Inflammatory macrophage (primary cell): ENCODE measurements at regions not wholly inside any gene's neighbourhood (a gene's known extent, or its start where the extent isn't known, plus 50 kb on each side); places are given as distances from the start of the nearest gene placed in this dataset.

Source experiments
- DNase-seq, 2 donors: peaks; one replicate each; pipeline ENCODE4 v3.0.0-alpha.2; 2020 to 2022

GRCh38 chr7:25517906-25518305 is 289.6 kb upstream of the NPVF start:
- DNase-seq: no peak

DNA sequence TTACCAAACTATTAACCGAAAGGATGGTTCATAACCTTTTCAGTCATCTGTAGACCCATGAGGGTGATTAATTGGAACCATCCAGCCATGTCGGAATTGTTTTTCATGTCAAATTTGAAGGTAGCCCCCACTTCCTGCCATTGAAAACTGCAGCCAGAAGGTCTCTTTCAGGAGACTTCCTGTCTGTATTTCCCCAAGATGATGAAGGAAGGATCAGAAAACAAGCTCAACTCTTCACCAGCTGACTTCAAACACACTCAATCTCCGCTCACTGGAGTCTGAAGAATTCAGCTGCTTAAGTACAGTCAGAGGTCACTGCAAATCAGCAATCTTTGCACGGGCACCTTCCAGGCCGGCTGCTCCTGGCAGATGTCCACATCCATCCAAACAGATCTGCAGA is 291.7 kb upstream of the NPVF start:
- no peak for DNase-seq

DNA sequence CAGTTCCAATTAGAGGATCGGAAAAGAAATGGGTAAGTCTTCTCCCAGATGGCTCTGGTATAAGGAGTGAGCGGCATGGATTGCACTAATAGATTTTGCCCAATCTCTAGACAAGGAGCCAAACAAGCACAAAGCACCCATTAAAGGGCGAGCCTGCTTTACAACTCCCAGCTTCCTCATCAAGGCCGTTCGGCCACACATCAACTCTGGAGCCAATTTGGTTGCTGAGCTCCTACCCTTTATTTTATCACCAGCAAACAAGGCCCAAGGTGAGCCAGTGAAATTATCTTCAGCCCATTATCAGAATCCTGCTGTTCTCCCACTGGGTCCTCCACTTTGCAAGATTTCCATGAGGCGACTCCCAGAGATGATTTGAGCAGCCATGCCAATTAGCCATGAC is 292.2 kb upstream of the NPVF start:
- no peak for DNase-seq

DNA sequence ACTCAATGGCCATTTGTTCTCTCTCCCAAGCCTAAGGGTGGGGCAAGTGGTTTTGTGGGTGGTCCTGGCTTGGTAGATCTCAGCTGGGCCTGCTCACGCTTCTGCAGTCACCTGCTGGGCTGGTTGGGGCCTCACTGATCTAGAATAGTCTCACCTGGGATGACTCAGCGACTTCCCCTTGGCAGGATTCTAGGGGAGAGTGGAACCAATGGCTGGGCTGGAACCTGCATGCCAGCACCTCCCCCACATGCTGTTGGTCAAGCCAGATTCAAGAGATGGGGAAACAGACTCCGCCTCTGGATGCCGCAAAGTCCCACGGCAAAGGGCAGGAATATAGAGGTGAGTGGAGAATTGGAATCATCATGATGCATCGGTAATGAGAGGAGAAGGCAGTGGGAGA is 292.9 kb upstream of the NPVF start:
- no peak for DNase-seq

DNA sequence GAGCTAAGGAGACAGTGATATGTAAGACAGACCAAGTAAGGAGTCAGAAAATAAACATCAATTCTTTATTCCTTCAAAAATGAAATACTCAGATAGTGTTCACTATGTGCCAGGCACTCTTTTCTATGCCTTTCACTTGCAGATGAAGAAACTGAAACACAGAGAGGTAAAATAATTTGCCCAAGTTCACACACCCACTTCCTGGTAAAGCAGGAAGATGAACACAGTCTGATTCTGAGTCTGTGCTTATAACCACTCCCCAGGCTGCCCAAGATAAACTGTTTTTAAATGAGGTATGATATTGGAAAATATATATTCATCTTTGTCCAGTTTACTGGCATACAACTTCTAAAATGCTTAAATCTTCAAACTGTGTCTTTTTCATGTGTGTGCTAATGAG is 294.4 kb upstream of the NPVF start:
- no peak for DNase-seq

DNA sequence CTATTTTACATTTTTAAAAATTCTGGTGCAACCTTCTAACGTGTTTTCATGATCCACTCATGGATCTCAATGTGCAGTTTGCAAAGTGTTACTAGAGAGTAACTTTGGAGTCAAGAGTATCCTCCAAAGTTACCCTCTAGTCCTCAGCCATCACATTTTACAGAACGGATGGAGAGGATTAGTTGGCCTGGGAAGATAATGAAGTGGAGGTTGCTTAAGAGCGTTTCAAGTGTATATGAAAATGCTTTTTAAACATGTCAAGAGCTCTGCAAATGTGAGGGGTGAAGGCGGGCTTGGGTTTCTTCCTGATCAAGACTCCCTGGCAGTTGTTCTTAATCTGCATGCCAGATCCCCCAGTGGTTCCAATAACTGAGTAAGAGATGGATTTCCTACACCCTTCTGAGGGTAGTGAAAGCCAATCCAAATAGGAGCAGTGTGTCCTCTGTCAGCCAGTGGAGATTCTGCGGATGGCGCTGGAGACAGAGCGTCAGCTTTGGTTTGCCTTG is 299.4 kb upstream of the NPVF start:
- DNase-seq: no peak

DNA sequence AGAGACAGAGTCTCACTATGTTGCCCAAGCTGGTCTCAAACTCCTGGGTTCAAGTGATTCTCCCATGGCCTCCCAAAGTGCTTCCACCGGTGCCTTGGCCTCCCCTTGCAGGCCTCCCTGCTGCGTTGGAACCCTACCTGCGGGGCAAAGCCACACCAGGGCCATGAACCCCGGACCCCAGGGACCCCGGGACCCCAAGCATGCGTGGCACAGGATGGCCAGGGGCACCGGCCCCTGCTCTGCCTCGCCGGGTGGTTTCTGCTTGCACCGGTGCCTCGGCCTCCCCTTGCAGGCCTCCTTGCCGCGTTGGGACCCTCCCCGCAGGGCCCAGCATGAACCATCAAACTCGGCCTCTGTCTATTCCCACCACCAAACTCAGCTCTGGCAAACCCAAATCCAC is 301.0 kb upstream of the NPVF start:
- no peak for DNase-seq

DNA sequence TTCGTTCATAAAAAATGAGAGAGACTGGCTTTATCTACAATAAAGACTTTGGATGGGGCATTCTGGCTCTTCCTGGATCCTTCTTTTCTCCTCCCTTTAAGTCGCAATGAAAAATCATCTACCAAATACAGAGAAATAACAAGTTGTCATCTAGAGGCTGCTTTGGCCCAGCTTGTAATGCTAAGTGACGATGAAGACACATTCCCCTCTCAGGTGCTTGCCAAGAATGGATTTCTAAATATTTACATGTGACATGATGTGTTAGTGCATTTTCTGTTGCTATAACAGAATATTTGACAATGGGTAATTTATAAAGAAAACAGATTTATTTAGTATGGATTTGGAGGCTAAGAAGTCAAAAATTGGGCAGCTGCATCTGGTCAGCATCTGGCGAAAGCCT is 308.6 kb upstream of the NPVF start:
- DNase-seq: no peak

- DNase-seq: no peak
Measured at GRCh38 chr7:25537662-25538375, 309.5 kb upstream of the NPVF start.

GRCh38 chr7:25541094-25541821 is 313.0 kb upstream of the NPVF start:
- no peak for DNase-seq

DNA sequence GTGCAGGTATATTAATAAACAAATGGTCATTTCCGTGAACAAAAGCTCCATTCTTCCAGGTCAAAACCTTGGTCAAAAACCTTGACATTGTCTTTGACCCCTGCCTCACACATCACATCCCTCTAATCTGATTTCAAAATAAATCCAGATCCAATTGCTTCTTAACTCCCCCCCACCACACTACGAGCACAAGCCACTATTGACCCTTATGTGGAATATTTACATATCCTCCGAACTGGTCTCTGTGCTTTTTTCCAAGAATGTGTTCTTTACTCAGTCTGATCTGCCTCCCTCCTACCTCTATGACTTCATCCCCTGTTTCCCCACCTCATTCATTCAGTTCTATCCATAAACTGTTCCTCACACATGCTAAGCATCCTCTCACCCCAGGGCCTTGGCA is 313.6 kb upstream of the NPVF start:
- no peak for DNase-seq

DNA sequence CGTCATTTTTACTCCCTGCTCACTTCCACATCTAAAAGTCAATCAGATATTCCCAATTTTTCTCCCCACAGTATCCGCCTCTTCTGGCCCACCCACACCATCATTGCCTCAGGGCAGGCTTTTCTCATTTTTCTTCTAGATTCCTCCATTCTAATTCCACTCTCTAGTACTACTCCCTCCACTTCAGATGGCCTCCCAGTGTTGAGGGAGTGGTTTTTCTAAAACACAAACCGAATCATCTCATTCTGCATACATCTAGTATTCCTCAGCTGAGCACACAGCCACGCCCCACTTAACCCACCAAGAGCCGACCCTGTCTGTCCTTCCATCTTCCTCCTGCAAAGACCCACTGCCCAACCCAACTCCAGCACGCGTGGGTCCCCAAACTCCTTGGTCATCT is 314.9 kb upstream of the NPVF start:
- DNase-seq: no peak

DNA sequence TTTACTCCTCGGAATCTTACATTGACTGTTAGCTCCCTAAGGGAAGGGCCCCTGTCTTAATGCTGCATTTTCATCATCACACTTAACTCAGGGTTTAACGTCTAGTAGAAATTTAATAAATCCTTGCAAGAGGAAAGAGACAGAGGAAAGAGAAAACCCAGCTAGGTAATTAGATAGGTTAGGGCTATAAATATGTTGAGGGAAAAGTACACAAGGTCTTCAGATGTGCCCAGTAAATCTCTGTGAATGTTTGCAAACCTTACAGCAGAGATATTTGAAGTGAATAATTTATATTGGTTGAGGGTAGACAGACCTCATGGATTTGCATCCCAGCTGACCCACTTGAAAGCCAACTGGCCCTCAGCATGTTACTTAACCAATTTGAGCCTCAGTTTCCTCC is 315.5 kb upstream of the NPVF start:
- DNase-seq: no peak

DNA sequence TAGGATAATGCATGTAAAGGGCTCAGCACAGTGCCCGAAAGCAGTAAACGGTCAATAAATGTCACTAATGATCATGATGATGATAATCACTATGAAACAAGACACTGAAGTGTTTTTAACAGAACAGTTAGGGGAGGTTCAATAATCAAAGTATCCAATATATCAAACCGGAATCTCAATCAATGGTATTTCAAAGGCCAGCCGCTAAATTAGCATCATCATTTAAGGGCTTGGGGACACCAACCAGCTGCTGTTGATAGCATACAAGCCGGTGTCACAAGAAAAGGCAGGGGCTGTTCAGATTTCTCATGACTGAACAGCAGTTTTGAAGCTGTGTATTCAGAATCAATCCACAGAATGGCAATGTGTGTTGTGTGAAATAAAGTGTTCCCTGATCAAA is 316.0 kb upstream of the NPVF start:
- DNase-seq: no peak

DNA sequence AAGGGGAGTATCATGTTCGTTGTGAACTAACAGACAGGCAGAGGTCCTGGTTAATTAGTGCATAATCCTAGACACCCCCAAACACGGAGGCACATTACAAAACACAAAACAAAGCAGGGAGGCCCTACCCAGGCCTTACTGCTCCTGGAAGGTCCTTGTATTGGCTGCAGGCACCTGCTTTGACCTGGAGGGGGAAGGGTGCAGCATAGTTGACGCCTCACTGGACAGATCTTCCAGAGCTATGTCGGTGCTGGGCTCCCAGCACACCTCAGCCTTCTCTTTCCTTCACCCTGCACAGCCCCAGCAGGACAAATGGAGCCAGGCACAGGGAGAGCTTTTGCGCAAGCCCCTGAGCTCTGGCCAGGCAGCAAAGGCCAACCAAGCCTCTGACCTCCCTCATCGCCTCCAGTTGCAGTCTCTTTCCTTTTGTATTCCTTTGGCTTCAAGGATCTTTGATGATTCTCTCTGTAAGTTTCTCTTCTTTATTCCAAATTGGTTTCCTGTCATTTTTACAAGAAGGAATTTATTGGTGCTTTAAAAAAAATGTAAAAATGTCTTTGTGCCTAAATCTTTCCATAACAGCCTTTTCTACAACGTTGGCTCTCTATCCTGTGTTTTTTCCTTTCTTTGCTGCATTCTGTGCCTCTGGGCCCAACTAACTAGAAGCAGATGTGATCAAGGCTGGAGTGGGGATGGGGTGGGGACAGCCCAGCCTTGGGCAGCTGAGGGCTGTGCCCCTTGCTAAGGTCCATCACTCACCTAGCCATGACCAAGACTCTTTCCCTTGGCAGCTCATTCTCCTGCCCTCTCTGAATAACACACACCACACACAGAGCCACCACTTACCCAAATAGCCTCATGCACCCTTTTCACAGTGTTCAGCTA is 317.1 kb upstream of the NPVF start:
- no peak for DNase-seq

- DNase-seq: no peak
Measured at GRCh38 chr7:25546306-25546705, 318.0 kb upstream of the NPVF start.

DNA sequence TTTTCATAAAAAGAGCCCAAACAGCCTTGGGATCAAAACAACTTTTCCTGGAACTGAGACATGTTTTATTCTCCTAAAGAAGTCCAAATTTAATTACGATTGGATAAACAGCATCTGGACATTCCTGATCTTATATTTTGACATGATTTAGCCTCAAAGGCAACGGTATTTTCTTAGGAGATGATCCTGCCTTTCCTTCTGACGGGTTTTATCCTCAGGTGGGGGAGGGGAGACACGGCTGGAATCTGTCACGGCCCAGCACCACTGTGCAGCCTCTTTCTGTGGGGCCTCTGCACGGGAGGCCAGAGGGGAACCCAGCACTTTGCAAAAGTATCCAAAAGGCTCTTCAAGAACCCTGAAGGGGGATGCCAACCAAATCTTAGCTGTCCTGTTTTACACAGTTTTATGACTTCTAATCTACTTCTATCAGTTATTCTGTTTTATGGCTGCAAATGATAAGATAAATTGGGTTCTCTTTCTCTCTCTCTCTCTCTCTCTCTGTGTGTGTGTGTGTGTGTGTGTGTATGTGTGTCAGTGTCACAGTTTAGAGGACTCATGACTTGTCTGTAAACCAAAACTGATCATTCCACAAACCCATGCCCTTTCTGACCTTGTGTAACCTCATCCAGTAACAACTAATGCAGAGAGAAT is 321.1 kb upstream of the NPVF start:
- DNase-seq: no peak

DNA sequence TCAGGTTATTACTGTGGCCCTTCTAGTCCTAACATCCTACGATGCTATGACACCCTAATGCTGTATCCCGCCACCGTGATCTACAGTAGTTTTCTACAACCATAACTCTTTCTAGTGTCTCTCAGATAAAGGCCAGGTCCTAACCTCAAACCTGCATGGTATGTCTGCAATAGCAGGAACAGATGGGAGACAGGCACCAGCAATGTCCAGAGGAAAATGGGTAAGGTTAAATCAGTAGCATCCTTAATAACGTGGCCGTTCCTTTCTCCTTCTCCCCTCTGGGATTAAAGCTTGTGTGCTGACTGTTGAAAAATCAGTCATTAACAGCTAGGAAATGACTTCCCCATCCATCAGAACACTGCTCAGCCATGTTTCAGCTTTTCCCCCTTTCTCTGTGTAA is 321.9 kb upstream of the NPVF start:
- DNase-seq: no peak

- no peak for DNase-seq
Measured at GRCh38 chr7:25552998-25553397, 324.7 kb upstream of the NPVF start.

- DNase-seq: no peak
Measured at GRCh38 chr7:25553580-25554291, 325.4 kb upstream of the NPVF start.

DNA sequence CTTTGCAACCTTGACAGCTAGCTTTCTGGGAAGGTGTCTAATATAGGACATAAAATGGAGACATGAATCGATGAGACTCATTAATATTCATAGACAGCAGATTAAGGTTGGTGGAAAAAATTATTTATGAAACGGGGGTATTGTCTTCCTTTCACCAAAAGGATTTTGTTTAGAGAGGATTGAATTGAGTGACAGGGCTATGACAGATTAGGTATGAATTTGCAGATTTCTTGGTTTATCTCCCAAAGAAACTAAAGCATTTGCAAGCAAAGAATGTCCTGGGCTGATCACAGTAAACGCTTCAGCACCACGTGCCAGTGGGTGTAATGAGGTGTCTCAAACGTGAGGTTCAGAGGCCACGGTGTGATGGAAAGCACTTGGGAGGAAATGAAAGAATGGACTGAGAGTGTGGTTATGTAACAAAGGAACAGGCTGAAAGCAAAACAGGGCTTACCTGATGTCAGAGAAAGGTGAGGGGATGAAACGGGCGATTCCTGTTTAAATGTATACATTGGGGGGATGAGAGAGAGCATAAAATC is 329.2 kb upstream of the NPVF start:
- no peak for DNase-seq

- DNase-seq: no peak
Measured at GRCh38 chr7:25557930-25558329, 329.6 kb upstream of the NPVF start.
